Neural cell (in vitro differentiated cells): ENCODE measurements at regions not wholly inside any gene's neighbourhood (a gene's known extent, or its start where the extent isn't known, plus 50 kb on each side); places are given as distances from the start of the nearest gene placed in this dataset.

ENCODE experiments used
- H2AFZ ChIP-seq: fragments of 200-600, 300-800 bp; sonication (generic), shearing (Covaris generic); 2 replicates; pipeline ENCODE4 v1.6.0; 2014; ENCODE audit warnings: low read depth, mild to moderate bottlenecking, antibody characterized with exemption, low read length, moderate library complexity
- H3F3A ChIP-seq: fragments of 200-600 bp; shearing (Covaris generic); 2 replicates; pipeline ENCODE4 v1.6.1; 2016; ENCODE audit warnings: mild to moderate bottlenecking, moderate library complexity, mixed read lengths, antibody characterized with exemption, low read length; ENCODE audit not compliant: insufficient read depth, poor library complexity, severe bottlenecking
- H3K27ac ChIP-seq: fragments of 200-600, 300-800 bp; sonication (generic), shearing (Covaris generic); 2 replicates; pipeline ENCODE4 v1.5.1; 2014; ENCODE audit warnings: mild to moderate bottlenecking, low read length, moderate library complexity
- H3K27me3 ChIP-seq: fragments of 300-800, 200-600 bp; sonication (generic), shearing (Covaris generic); 2 replicates; pipeline ENCODE4 v1.6.0; 2014; ENCODE audit warnings: mild to moderate bottlenecking, low read depth, low read length, moderate library complexity; ENCODE audit not compliant: insufficient read depth
- H3K36me3 ChIP-seq: fragments of 300-800, 200-600 bp; sonication (generic), shearing (Covaris generic); 2 replicates; pipeline ENCODE4 v1.5.1; 2014; ENCODE audit warnings: mild to moderate bottlenecking, antibody characterized with exemption, low read length, moderate library complexity; ENCODE audit not compliant: insufficient read depth
- H3K4me2 ChIP-seq: fragments of 300-800, 200-600 bp; sonication (generic), shearing (Covaris generic); 2 replicates; pipeline ENCODE4 v1.6.0; 2014; ENCODE audit warnings: mild to moderate bottlenecking, low read length
- H3K4me3 ChIP-seq: fragments of 300-800, 200-600 bp; sonication (generic), shearing (Covaris generic); 2 replicates; pipeline ENCODE4 v1.5.1; 2014; ENCODE audit warnings: mild to moderate bottlenecking, low read length, moderate library complexity
- H3K79me2 ChIP-seq: fragments of 200-600 bp; shearing (Covaris generic); replicated peaks from 2 replicates; pipeline ENCODE4 v1.6.0; 2014; ENCODE audit warnings: mild to moderate bottlenecking, low read length, moderate library complexity; ENCODE audit not compliant: insufficient read depth
- H3K9ac ChIP-seq: fragments of 300-800, 200-600 bp; sonication (generic), shearing (Covaris generic); 2 replicates; pipeline ENCODE4 v1.6.1; 2016; ENCODE audit warnings: mild to moderate bottlenecking, low read length, mixed read lengths
- H3K9me2 ChIP-seq: fragments of 200-600 bp; shearing (Covaris generic); 2 replicates; pipeline ENCODE4 v1.6.1; 2016; ENCODE audit warnings: mild to moderate bottlenecking, low read length, mixed read lengths; ENCODE audit not compliant: insufficient read depth
- H3K9me3 ChIP-seq: fragments of 200-600, 300-800 bp; sonication (generic), shearing (Covaris generic); 2 replicates; pipeline ENCODE4 v1.6.1; 2016; ENCODE audit warnings: mild to moderate bottlenecking, mixed run types, low read length, moderate library complexity, mixed read lengths
- H4K20me1 ChIP-seq: fragments of 200-600 bp; shearing (Covaris generic); 2 replicates; pipeline ENCODE4 v1.6.1; 2016; ENCODE audit warnings: mild to moderate bottlenecking, mixed run types; ENCODE audit not compliant: insufficient read depth
- CTCF ChIP-seq: fragments of 450-650 bp; IDR thresholded peaks from 2 replicates; pipeline ENCODE4 v1.5.1; 2014; ENCODE audit warnings: antibody characterized with exemption, mild to moderate bottlenecking, moderate library complexity; ENCODE audit not compliant: poor library complexity, severe bottlenecking
- EP300 ChIP-seq: fragments of 450-650 bp; conservative IDR thresholded peaks from 2 replicates; pipeline ENCODE4 v1.6.1; 2014; ENCODE audit warnings: antibody characterized with exemption, mild to moderate bottlenecking, moderate library complexity; ENCODE audit not compliant: poor library complexity, severe bottlenecking
- EZH2 ChIP-seq: fragments of 200-600, 300-800 bp; shearing (Covaris generic), sonication (generic); IDR thresholded peaks from 2 replicates; pipeline ENCODE4 v1.6.1; 2014; ENCODE audit warnings: antibody characterized with exemption, low read length, borderline replicate concordance, mild to moderate bottlenecking; ENCODE audit not compliant: insufficient read depth, poor library complexity, severe bottlenecking
- MXI1 ChIP-seq: fragments of 450-650 bp; conservative IDR thresholded peaks from 2 replicates; pipeline ENCODE4 v1.6.1; 2014; ENCODE audit warnings: antibody characterized with exemption, mild to moderate bottlenecking; ENCODE audit not compliant: poor library complexity, severe bottlenecking
- POLR2AphosphoS5 ChIP-seq: IDR thresholded peaks from 2 replicates; pipeline ENCODE4 v1.6.1; 2012
- RAD21 ChIP-seq: fragments of 450-650 bp; conservative IDR thresholded peaks from 2 replicates; pipeline ENCODE4 v1.6.1; 2014; ENCODE audit warnings: antibody characterized with exemption, mild to moderate bottlenecking, moderate library complexity
- SMC3 ChIP-seq: fragments of 450-650 bp; conservative IDR thresholded peaks from 2 replicates; pipeline ENCODE4 v1.6.1; 2014; ENCODE audit warnings: antibody characterized with exemption, mild to moderate bottlenecking, moderate library complexity; ENCODE audit not compliant: poor library complexity
- TAF1 ChIP-seq: IDR thresholded peaks from 2 replicates; pipeline ENCODE4 v1.6.1; 2012; ENCODE audit warnings: low read depth
- TF ChIP-seq, protein P1 (sequence below): IDR thresholded peaks from 2 replicates; pipeline ENCODE4 v1.6.1; 2012; ENCODE audit warnings: borderline replicate concordance

- H3F3A ChIP-seq, result no peaks in the 10 kb centered on the region
- no peaks in the 10 kb centered on the region for H4K20me1 ChIP-seq
- H3K36me3 ChIP-seq, result no peaks in the 10 kb centered on the region
- H3K9me3 ChIP-seq, result no peaks in the 10 kb centered on the region
- TF ChIP-seq, protein P1, sequence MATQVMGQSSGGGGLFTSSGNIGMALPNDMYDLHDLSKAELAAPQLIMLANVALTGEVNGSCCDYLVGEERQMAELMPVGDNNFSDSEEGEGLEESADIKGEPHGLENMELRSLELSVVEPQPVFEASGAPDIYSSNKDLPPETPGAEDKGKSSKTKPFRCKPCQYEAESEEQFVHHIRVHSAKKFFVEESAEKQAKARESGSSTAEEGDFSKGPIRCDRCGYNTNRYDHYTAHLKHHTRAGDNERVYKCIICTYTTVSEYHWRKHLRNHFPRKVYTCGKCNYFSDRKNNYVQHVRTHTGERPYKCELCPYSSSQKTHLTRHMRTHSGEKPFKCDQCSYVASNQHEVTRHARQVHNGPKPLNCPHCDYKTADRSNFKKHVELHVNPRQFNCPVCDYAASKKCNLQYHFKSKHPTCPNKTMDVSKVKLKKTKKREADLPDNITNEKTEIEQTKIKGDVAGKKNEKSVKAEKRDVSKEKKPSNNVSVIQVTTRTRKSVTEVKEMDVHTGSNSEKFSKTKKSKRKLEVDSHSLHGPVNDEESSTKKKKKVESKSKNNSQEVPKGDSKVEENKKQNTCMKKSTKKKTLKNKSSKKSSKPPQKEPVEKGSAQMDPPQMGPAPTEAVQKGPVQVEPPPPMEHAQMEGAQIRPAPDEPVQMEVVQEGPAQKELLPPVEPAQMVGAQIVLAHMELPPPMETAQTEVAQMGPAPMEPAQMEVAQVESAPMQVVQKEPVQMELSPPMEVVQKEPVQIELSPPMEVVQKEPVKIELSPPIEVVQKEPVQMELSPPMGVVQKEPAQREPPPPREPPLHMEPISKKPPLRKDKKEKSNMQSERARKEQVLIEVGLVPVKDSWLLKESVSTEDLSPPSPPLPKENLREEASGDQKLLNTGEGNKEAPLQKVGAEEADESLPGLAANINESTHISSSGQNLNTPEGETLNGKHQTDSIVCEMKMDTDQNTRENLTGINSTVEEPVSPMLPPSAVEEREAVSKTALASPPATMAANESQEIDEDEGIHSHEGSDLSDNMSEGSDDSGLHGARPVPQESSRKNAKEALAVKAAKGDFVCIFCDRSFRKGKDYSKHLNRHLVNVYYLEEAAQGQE, result no peak
- TF ChIP-seq EZH2 (no peak), TAF1 (no peak), RAD21 (no peak)
- no peak overlapping the region for H3K9ac ChIP-seq
- H3K4me2 ChIP-seq, result no peak overlapping the region
- no peaks in the 10 kb centered on the region for H3K79me2 ChIP-seq
- no peak overlapping the region for H3K4me3 ChIP-seq
- no peaks in the 10 kb centered on the region for H3K27me3 ChIP-seq
- no peak overlapping the region for H3K27ac ChIP-seq
- H3K9me2 ChIP-seq, result no peaks in the 10 kb centered on the region
- H2AFZ ChIP-seq, result no peak overlapping the region
Measured at GRCh38 chr13:85586422-85586831, 212.8 kb downstream of the SLITRK6 start.

- TF ChIP-seq MXI1 (no peak), EZH2 (no peak), RAD21 (no peak), EP300 (no peak), POLR2AphosphoS5 (no peak), SMC3 (no peak), CTCF (no peak), TAF1 (no peak)
- TF ChIP-seq, protein P1, result no peak
- Histone ChIP-seq H3K27ac (no peak overlapping the region), H3K27me3 (no peaks in the 10 kb centered on the region), H3K4me3 (no peak overlapping the region), H3F3A (no peaks in the 10 kb centered on the region), H2AFZ (no peak overlapping the region), H3K9me3 (no peaks in the 10 kb centered on the region), H3K9ac (no peak overlapping the region), H3K36me3 (no peaks in the 10 kb centered on the region), H3K4me2 (no peak overlapping the region), H3K9me2 (no peaks in the 10 kb centered on the region), H3K79me2 (no peaks in the 10 kb centered on the region), H4K20me1 (no peaks in the 10 kb centered on the region)
Measured at GRCh38 chr13:85582890-85583289, 216.3 kb downstream of the SLITRK6 start.
